GM12878 (cell line): ENCODE measurements at regions not wholly inside any gene's neighbourhood (a gene's known extent, or its start where the extent isn't known, plus 50 kb on each side); places are given as distances from the start of the nearest gene placed in this dataset.

ENCODE experiments used
- ATAC-seq: fragments of 200-7000 bp; cut with Tn5 transposase; 3 replicates; pipeline ENCODE4 v1.9.1; 2020; ENCODE audit warnings: mild to moderate bottlenecking, moderate library complexity
- BruUV-seq: library from RNA; stranded (reverse); fragments of 400-500 nt; replicated peaks from 2 replicates; lab custom pipeline; 2021; lab: Mats Ljungman, UMichigan
- CTCF ChIA-PET: fragments of 300-600 bp; sonication (Branson Sonifier 250); formaldehyde crosslinking; extraction: SDS; loops from one replicate; lab custom pipeline; 2021; ENCODE audit warnings: inconsistent platforms; lab: Yijun Ruan, JAX
- POLR2A ChIA-PET: fragments of 350-600 bp; formaldehyde crosslinking; extraction: SDS; loops from one replicate; lab custom pipeline; 2021; ENCODE audit warnings: inconsistent platforms; lab: Charles Lee
- RAD21 ChIA-PET: fragments of 300-600 bp; sonication (Branson Sonifier 250); formaldehyde crosslinking; loops from one replicate; lab custom pipeline; 2023; ENCODE audit warnings: antibody characterized with exemption; ENCODE audit not compliant: unreplicated experiment; lab: Charles Lee
- SMC1A ChIA-PET: fragments of 300-600 bp; sonication (Branson Sonifier 250); formaldehyde crosslinking; loops from one replicate; lab custom pipeline; 2023; ENCODE audit not compliant: unreplicated experiment, uncharacterized antibody; lab: Charles Lee
- DNase-seq: peaks from one replicate; pipeline ENCODE4 v3.0.0-alpha.2; 2011; ENCODE audit warnings: low read depth, low spot score
- FAIRE-seq: peaks from 3 replicates; lab custom pipeline; 2011; peaks lifted over from hg19 to GRCh38; lab: Jason Lieb, UNC
- H2AFZ ChIP-seq: 2 replicates; pipeline ENCODE4 v1.6.0; 2011; ENCODE audit warnings: low read depth, low read length, control low read depth; ENCODE audit not compliant: control insufficient read depth
- H3K27ac ChIP-seq: 2 replicates; pipeline ENCODE4 v1.5.1; 2011; ENCODE audit warnings: control low read depth; ENCODE audit not compliant: control insufficient read depth, insufficient read depth
- H3K27me3 ChIP-seq, 2 experiments: replicated peaks in 1 of 2; 2 replicates each; pipeline versions ENCODE4 v1.6.0 to v1.6.1; 2011; ENCODE audit warnings: low read length in 1 of 2; ENCODE audit not compliant: control insufficient read depth in 2 of 2, insufficient read depth in 2 of 2
- H3K36me3 ChIP-seq, 2 experiments: 2 replicates each; pipeline ENCODE4 v1.5.1; 2011; ENCODE audit warnings: low read length in 1 of 2; ENCODE audit not compliant: control insufficient read depth in 2 of 2, insufficient read depth in 2 of 2
- H3K4me1 ChIP-seq: 2 replicates; pipeline ENCODE4 v1.6.1; 2011; ENCODE audit warnings: mild to moderate bottlenecking, low read length, moderate library complexity, mixed read lengths; ENCODE audit not compliant: control insufficient read depth, insufficient read depth
- H3K4me2 ChIP-seq: 2 replicates; pipeline ENCODE4 v1.6.0; 2011; ENCODE audit warnings: control low read depth; ENCODE audit not compliant: control insufficient read depth, insufficient read depth
- H3K4me3 ChIP-seq: fragments of 200-600 bp; sonication (generic); 2 replicates; pipeline ENCODE4 v1.5.1; 2016
- H3K79me2 ChIP-seq: 2 replicates; pipeline ENCODE4 v1.6.0; 2011; ENCODE audit warnings: low read length; ENCODE audit not compliant: control insufficient read depth, insufficient read depth
- H3K9ac ChIP-seq: 2 replicates; pipeline ENCODE4 v1.8.0; 2011; ENCODE audit warnings: low read length, control low read depth, mixed read lengths; ENCODE audit not compliant: control insufficient read depth, insufficient read depth
- H3K9me3 ChIP-seq: replicated peaks from 3 replicates; pipeline ENCODE4 v1.5.1; 2011; ENCODE audit warnings: mild to moderate bottlenecking, low read length; ENCODE audit not compliant: control insufficient read depth, insufficient read depth
- H4K20me1 ChIP-seq: 2 replicates; pipeline ENCODE4 v1.6.0; 2011; ENCODE audit not compliant: control insufficient read depth, insufficient read depth
- ATF2 ChIP-seq: IDR thresholded peaks from 2 replicates; pipeline ENCODE4 v1.6.1; 2012; ENCODE audit warnings: low read length, inconsistent platforms
- ATF7 ChIP-seq: fragments of 450-650 bp; IDR thresholded peaks from 2 replicates; pipeline ENCODE4 v1.6.1; 2016; ENCODE audit warnings: low read depth, mild to moderate bottlenecking
- BCL11A ChIP-seq: IDR thresholded peaks from 2 replicates; pipeline ENCODE4 v1.6.1; 2011; ENCODE audit warnings: low read depth, low read length
- CBX5 ChIP-seq: sonication (generic); IDR thresholded peaks from 2 replicates; pipeline ENCODE4 v1.6.1; 2016; ENCODE audit warnings: low read depth, moderate library complexity, mild to moderate bottlenecking, inconsistent platforms
- CHD4 ChIP-seq: fragments of 200-600 bp; sonication (generic); IDR thresholded peaks from 2 replicates; pipeline ENCODE4 v1.6.1; 2016; ENCODE audit warnings: mild to moderate bottlenecking
- CREB1 ChIP-seq: IDR thresholded peaks from 2 replicates; pipeline ENCODE4 v1.6.1; 2012; ENCODE audit warnings: low read depth, mild to moderate bottlenecking, inconsistent platforms
- EP300 ChIP-seq, 2 experiments: fragments of 150-350 bp in 1 of 2; IDR thresholded peaks; 2 replicates each; pipeline ENCODE4 v1.6.1; 2011 to 2012; ENCODE audit warnings: low read depth in 2 of 2, low read length in 2 of 2, borderline replicate concordance in 1 of 2, improper control_type of control experiment in 1 of 2, inconsistent platforms in 1 of 2; ENCODE audit not compliant: control insufficient read depth in 1 of 2
- FOXM1 ChIP-seq: IDR thresholded peaks from 2 replicates; pipeline ENCODE4 v1.6.1; 2012; ENCODE audit warnings: low read depth, mild to moderate bottlenecking, inconsistent platforms, low read length, moderate library complexity
- JUNB ChIP-seq: IDR thresholded peaks from 2 replicates; pipeline ENCODE4 v1.6.1; 2016; ENCODE audit warnings: antibody characterized with exemption, mild to moderate bottlenecking
- MEF2A ChIP-seq: IDR thresholded peaks from 2 replicates; pipeline ENCODE4 v1.6.1; 2011; ENCODE audit warnings: low read depth, mild to moderate bottlenecking, low read length, moderate library complexity; ENCODE audit not compliant: insufficient read depth
- NFIC ChIP-seq: IDR thresholded peaks from 2 replicates; pipeline ENCODE4 v1.6.1; 2012; ENCODE audit warnings: low read depth, mild to moderate bottlenecking, inconsistent platforms, low read length, moderate library complexity
- PBX3 ChIP-seq: IDR thresholded peaks from 2 replicates; pipeline ENCODE4 v1.6.1; 2011; ENCODE audit warnings: mild to moderate bottlenecking, low read depth, low read length, moderate library complexity; ENCODE audit not compliant: insufficient replicate concordance
- RAD21 ChIP-seq: IDR thresholded peaks from 2 replicates; pipeline ENCODE4 v1.6.1; 2011; ENCODE audit warnings: mild to moderate bottlenecking, low read depth, low read length, moderate library complexity; ENCODE audit not compliant: insufficient read depth
- RBBP5 ChIP-seq: fragments of 200-600 bp; sonication (generic); conservative IDR thresholded peaks from 2 replicates; pipeline ENCODE4 v1.6.1; 2016
- RUNX3 ChIP-seq: IDR thresholded peaks from 2 replicates; pipeline ENCODE4 v1.6.1; 2012; ENCODE audit warnings: low read length, inconsistent platforms
- TBL1XR1 ChIP-seq: IDR thresholded peaks from 2 replicates; pipeline ENCODE4 v1.6.1; 2012; ENCODE audit warnings: low read depth, low read length, improper control_type of control experiment
- TCF7 ChIP-seq: IDR thresholded peaks from 2 replicates; pipeline ENCODE4 v1.6.1; 2014; ENCODE audit warnings: antibody characterized with exemption, borderline replicate concordance
- WGBS: methylation state at CpG from one replicate; pipeline ENCODE4 v1.1.6; 2016; ENCODE audit warnings: low lambda C conversion rate; ENCODE audit not compliant: insufficient replicate concordance, insufficient coverage; ENCODE audit errors: missing lambda C conversion rate; 5-methylcytosine and 5-hydroxymethylcytosine counted together
- in situ Hi-C: fragments of 300-500 bp; cut with MboI; formaldehyde crosslinking; loops from 9 replicates; pipeline ENCODE4 v1.14.3; 2018; ENCODE audit warnings: mixed read lengths
- intact Hi-C: fragments of 100-400 bp; cut with micrococcal nuclease; formaldehyde crosslinking; loops from one replicate; pipeline ENCODE4 v1.14.2; 2022; ENCODE audit not compliant: unreplicated experiment
- TF ChIP-seq, protein P1 (sequence below): fragments of 450-650 bp; IDR thresholded peaks from 2 replicates; pipeline ENCODE4 v1.6.1; 2017; ENCODE audit warnings: low read depth, mild to moderate bottlenecking, moderate library complexity
- TF ChIP-seq, protein P2 (sequence below): fragments of 450-650 bp; IDR thresholded peaks from 2 replicates; pipeline ENCODE4 v1.6.1; 2018; ENCODE audit warnings: borderline replicate concordance, mild to moderate bottlenecking; ENCODE audit not compliant: partially characterized antibody

DNA sequence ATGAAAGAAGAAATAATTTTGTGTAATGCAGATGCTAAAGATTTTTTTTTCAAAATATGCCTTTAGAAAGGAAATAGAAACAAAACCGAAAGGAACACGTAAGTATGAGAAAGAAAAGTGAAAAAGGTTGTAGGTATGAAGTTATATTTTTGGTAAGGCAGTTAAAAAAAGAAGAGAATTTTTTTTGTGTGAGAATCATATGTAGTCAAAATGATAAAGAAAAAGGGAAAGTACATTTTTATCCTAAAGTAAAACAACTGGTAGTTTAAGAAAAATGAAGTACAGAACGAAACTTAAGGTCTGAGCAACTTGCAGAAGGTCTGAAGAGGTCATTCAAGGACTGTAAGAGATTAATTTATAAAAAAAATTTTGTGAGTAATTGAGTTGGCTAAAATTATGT is 164.0 kb upstream of the TRAM1L1 start:
- no peak overlapping the region for H3K9ac ChIP-seq
- FAIRE-seq (peak; percentile 79), ATAC-seq (peak; percentile 92), DNase-seq (peak; percentile 12)
- ChIA-PET RAD21 (no interaction called here), POLR2A (no interaction called here), SMC1A (no interaction called here), CTCF (interaction anchor here (0.8 kb wide), 1 partner anchor 11 kb away, joined by 3 read pairs; no protein-coding TSS in a partner anchor)
- peaks cover 2% of the 10 kb centered on the region for H3K9me3 ChIP-seq
- H3K27me3 ChIP-seq: no peaks in the 10 kb centered on the region
- H4K20me1 ChIP-seq: no peaks in the 10 kb centered on the region
- no peak overlapping the region for H3K27ac ChIP-seq
- WGBS: 0% methylated on average over 3 of the region's 3 CpGs
- no TSS peak for BruUV-seq
- intact Hi-C loops (no loop called here), in situ Hi-C loops (no loop called here)
- H3K4me2 ChIP-seq: no peak overlapping the region
- no peak overlapping the region for H3K4me3 ChIP-seq
- no peak overlapping the region for H2AFZ ChIP-seq
- no peaks in the 10 kb centered on the region; the same call in 1 of the 2 replicates for H3K4me1 ChIP-seq
- no peaks in the 10 kb centered on the region for H3K36me3 ChIP-seq
- H3K79me2 ChIP-seq: no peaks in the 10 kb centered on the region
- TF ChIP-seq NFIC (peak; percentile 90), JUNB (peak; percentile 79), CBX5 (0 out of 2 replicates have a peak, but pooled peaks have one; percentile 37), TBL1XR1 (peak; percentile 66; the same call in 1 of the 2 replicates), FOXM1 (peak; percentile 24; the same call in 1 of the 2 replicates), RAD21 (peak; percentile 27; the same call in 1 of the 2 replicates), EP300 (IDR thresholded peaks at IDR 0.05; ENCODE audit: borderline replicate concordance in 1 of 2, control insufficient read depth in 1 of 2, low read depth in 2 of 2, low read length in 2 of 2) (0 out of 4 replicates have a peak, but pooled peaks of 1 of the 2 experiments have one; percentile 16), ATF7 (peak; percentile 75), CHD4 (no peak), BCL11A (no peak), TCF7 (no peak), PBX3 (no peak), MEF2A (peak; percentile 92), CREB1 (no peak), RBBP5 (no peak), RUNX3 (peak; percentile 35; the same call in 1 of the 2 replicates), ATF2 (peak; percentile 81)
- TF ChIP-seq, protein P1, sequence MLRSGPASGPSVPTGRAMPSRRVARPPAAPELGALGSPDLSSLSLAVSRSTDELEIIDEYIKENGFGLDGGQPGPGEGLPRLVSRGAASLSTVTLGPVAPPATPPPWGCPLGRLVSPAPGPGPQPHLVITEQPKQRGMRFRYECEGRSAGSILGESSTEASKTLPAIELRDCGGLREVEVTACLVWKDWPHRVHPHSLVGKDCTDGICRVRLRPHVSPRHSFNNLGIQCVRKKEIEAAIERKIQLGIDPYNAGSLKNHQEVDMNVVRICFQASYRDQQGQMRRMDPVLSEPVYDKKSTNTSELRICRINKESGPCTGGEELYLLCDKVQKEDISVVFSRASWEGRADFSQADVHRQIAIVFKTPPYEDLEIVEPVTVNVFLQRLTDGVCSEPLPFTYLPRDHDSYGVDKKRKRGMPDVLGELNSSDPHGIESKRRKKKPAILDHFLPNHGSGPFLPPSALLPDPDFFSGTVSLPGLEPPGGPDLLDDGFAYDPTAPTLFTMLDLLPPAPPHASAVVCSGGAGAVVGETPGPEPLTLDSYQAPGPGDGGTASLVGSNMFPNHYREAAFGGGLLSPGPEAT: peak; percentile 13; the same call in 1 of the 2 replicates
- TF ChIP-seq, protein P2, sequence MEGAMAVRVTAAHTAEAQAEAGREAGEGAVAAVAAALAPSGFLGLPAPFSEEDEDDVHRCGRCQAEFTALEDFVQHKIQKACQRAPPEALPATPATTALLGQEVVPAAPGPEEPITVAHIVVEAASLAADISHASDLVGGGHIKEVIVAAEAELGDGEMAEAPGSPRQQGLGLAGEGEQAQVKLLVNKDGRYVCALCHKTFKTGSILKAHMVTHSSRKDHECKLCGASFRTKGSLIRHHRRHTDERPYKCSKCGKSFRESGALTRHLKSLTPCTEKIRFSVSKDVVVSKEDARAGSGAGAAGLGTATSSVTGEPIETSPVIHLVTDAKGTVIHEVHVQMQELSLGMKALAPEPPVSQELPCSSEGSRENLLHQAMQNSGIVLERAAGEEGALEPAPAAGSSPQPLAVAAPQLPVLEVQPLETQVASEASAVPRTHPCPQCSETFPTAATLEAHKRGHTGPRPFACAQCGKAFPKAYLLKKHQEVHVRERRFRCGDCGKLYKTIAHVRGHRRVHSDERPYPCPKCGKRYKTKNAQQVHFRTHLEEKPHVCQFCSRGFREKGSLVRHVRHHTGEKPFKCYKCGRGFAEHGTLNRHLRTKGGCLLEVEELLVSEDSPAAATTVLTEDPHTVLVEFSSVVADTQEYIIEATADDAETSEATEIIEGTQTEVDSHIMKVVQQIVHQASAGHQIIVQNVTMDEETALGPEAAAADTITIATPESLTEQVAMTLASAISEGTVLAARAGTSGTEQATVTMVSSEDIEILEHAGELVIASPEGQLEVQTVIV: no peak
